ENCODE measurements at regions not wholly inside any gene's neighbourhood (a gene's known extent, or its start where the extent isn't known, plus 50 kb on each side); places are given as distances from the start of the nearest gene placed in this dataset.
"Not testable (repeated sequence)": the region's sequence is repeated elsewhere in the genome, so short reads cannot be mapped to it uniquely, and the experiment has no call there.

DNA sequence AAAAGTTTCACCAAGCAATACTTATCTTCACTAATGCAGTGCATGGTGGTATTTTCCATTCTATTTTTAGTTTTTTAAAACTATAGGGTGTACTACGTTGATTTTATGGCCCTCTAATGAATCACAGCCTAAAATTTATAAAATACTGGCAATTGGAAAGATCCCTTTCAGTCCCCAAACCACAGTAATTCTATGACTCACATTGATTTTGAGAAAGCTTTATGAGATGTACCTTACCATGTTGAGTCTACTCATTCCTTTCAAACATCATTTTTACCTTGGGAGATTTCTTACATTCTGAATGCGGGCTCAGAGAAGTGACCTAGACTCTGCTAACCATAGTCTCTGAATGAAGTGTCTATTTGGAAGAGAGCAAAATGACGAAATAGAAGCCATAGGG is 141.6 kb downstream of the GPR85 start:
- POLR2A ChIA-PET (ENCODE audit: unreplicated experiment), result no interaction called here
- no peak for ATAC-seq
- intact Hi-C loops (cut with micrococcal nuclease), result loop anchor here (10.0 kb wide), 1 partner anchor 170 kb away; the partner anchor contains the start of gene SMIM30

DNA sequence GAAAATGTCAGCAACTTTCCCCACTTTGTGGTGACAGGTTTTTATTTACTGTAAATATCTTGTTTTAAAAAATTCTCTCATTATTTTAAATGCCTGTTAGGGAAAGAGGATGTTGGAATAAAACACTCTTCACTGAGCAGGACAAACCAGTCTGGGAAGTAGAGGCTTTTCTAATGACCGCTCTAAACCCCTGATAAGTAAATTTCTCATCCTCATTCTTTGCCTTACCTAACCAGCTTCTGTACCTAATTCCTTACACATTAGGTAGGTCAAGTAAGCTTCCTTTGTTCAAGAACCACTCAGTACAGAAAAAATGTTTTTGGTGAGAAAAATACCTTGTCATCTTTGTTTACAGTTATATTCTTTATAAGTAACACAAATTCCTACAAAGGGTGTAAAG is 143.6 kb downstream of the GPR85 start:
- BruUV-seq (replicated peaks), result no TSS peak
- ChIA-PET POLR2A (ENCODE audit: unreplicated experiment) (no interaction called here), CTCF (no interaction called here)
- no peak overlapping the region for H3K4me3 ChIP-seq (ENCODE audit: low read length)
- TF ChIP-seq EZH2phosphoT487 (IDR thresholded peaks at IDR 0.05; ENCODE audit: borderline replicate concordance, low read length), result no peak
- TF ChIP-seq, protein P1, sequence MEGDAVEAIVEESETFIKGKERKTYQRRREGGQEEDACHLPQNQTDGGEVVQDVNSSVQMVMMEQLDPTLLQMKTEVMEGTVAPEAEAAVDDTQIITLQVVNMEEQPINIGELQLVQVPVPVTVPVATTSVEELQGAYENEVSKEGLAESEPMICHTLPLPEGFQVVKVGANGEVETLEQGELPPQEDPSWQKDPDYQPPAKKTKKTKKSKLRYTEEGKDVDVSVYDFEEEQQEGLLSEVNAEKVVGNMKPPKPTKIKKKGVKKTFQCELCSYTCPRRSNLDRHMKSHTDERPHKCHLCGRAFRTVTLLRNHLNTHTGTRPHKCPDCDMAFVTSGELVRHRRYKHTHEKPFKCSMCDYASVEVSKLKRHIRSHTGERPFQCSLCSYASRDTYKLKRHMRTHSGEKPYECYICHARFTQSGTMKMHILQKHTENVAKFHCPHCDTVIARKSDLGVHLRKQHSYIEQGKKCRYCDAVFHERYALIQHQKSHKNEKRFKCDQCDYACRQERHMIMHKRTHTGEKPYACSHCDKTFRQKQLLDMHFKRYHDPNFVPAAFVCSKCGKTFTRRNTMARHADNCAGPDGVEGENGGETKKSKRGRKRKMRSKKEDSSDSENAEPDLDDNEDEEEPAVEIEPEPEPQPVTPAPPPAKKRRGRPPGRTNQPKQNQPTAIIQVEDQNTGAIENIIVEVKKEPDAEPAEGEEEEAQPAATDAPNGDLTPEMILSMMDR (conservative IDR thresholded peaks at IDR 0.05; ENCODE audit: low read depth, low read length), result no peak
- TF ChIP-seq EZH2 (IDR thresholded peaks at IDR 0.05; ENCODE audit: low read length, unreplicated experiment), result no peak
- no peak overlapping the region for H3K27ac ChIP-seq (ENCODE audit: low read length)
- H3K9ac ChIP-seq (ENCODE audit: low read length), result no peak overlapping the region
- ATAC-seq (no peak), DNase-seq (no peak)
- no peaks in the 10 kb centered on the region for H3K9me2 ChIP-seq (replicated peaks; ENCODE audit: low read length)
- no peaks in the 10 kb centered on the region for H4K20me1 ChIP-seq (ENCODE audit: low read length)
- intact Hi-C loops (cut with micrococcal nuclease), result loop anchor here (10.0 kb wide), 1 partner anchor 172 kb away; the partner anchor contains the start of gene SMIM30
- no peaks in the 10 kb centered on the region for H3K9me3 ChIP-seq (ENCODE audit: low read length)
- peaks cover 5% of the 10 kb centered on the region; the same call in 1 of the 2 replicates for H3K4me1 ChIP-seq (ENCODE audit: insufficient read depth, low read length)
- no peak overlapping the region for H3K4me2 ChIP-seq (ENCODE audit: low read length)
- H3K79me2 ChIP-seq (ENCODE audit: low read length), result peaks cover 7% of the 10 kb centered on the region; the same call in 1 of the 2 replicates
- H3K36me3 ChIP-seq (ENCODE audit: low read depth, low read length), result no peaks in the 10 kb centered on the region
- no peaks in the 10 kb centered on the region for H3F3A ChIP-seq (ENCODE audit: low read length, unreplicated experiment)
- no peaks in the 10 kb centered on the region for H3K27me3 ChIP-seq (ENCODE audit: low read length)
- no peak overlapping the region for H2AFZ ChIP-seq (ENCODE audit: low read length)

More for the DNA sequence above, 141.6 kb downstream of the GPR85 start:
- no peak overlapping the region for H3K4me2 ChIP-seq (ENCODE audit: low read length)
- no peaks in the 10 kb centered on the region for H3K9me3 ChIP-seq (ENCODE audit: low read length)
- no peak for DNase-seq
- CTCF ChIA-PET, result no interaction called here
- no peak overlapping the region for H3K9ac ChIP-seq (ENCODE audit: low read length)
- no peak overlapping the region for H3K27ac ChIP-seq (ENCODE audit: low read length)
- TF ChIP-seq, protein P1 (conservative IDR thresholded peaks at IDR 0.05; ENCODE audit: low read depth, low read length), result no peak
- TF ChIP-seq EZH2 (IDR thresholded peaks at IDR 0.05; ENCODE audit: low read length, unreplicated experiment) (no peak), EZH2phosphoT487 (IDR thresholded peaks at IDR 0.05; ENCODE audit: borderline replicate concordance, low read length) (no peak)
- H3K4me3 ChIP-seq (ENCODE audit: low read length), result no peak overlapping the region
- H4K20me1 ChIP-seq (ENCODE audit: low read length), result no peaks in the 10 kb centered on the region
- no TSS peak for BruUV-seq (replicated peaks)
- H3F3A ChIP-seq (ENCODE audit: low read length, unreplicated experiment), result no peaks in the 10 kb centered on the region
- no peaks in the 10 kb centered on the region for H3K9me2 ChIP-seq (replicated peaks; ENCODE audit: low read length)
- peaks cover 2% of the 10 kb centered on the region; the same call in 1 of the 2 replicates for H3K27me3 ChIP-seq (ENCODE audit: low read length)
- H3K36me3 ChIP-seq (ENCODE audit: low read depth, low read length), result no peaks in the 10 kb centered on the region
- no peak overlapping the region for H2AFZ ChIP-seq (ENCODE audit: low read length)
- peaks cover 5% of the 10 kb centered on the region; the same call in 1 of the 2 replicates for H3K4me1 ChIP-seq (ENCODE audit: insufficient read depth, low read length)
- no peaks in the 10 kb centered on the region for H3K79me2 ChIP-seq (ENCODE audit: low read length)

DNA sequence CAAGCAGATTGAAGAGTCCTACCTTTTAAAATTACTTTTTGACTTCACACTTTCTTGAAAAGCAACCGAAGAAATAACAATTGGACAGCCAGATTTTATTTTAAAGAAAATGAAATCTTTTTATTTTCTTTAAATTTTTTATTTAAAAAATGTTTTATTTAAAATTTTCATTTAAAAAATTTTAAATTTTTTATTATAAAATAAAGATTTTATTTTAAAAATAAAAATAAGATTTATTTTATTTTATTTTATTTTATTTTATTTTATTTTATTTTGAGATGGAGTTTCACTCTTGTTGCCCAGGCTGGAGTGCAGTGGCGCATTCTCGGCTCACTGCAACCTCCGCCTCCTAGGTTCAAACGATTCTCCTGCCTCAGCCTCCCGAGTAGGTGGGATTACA is 144.5 kb downstream of the GPR85 start:
- H3K4me1 ChIP-seq (ENCODE audit: insufficient read depth, low read length); DNase-seq; H3K9me3 ChIP-seq (ENCODE audit: low read length); H4K20me1 ChIP-seq (ENCODE audit: low read length); H2AFZ ChIP-seq (ENCODE audit: low read length); H3F3A ChIP-seq (ENCODE audit: low read length, unreplicated experiment); H3K27ac ChIP-seq (ENCODE audit: low read length); H3K27me3 ChIP-seq (ENCODE audit: low read length); CTCF ChIA-PET; ATAC-seq; POLR2A ChIA-PET (ENCODE audit: unreplicated experiment); H3K36me3 ChIP-seq (ENCODE audit: low read depth, low read length); H3K9ac ChIP-seq (ENCODE audit: low read length); H3K4me3 ChIP-seq (ENCODE audit: low read length); H3K4me2 ChIP-seq (ENCODE audit: low read length); BruUV-seq (replicated peaks); H3K9me2 ChIP-seq (replicated peaks; ENCODE audit: low read length): not testable (repeated sequence)
- peaks cover 12% of the 10 kb centered on the region; the same call in 1 of the 2 replicates for H3K79me2 ChIP-seq (ENCODE audit: low read length)
- intact Hi-C loops (cut with micrococcal nuclease), result loop anchor here (10.0 kb wide), 1 partner anchor 173 kb away; the partner anchor contains the start of gene SMIM30
